GM23248 (cell line): ENCODE measurements at regions not wholly inside any gene's neighbourhood (a gene's known extent, or its start where the extent isn't known, plus 50 kb on each side); places are given as distances from the start of the nearest gene placed in this dataset.

ENCODE experiments used
- EZH2 ChIP-seq: fragments of 200-600 bp; sonication (generic); IDR thresholded peaks from 2 replicates; pipeline ENCODE4 v1.6.1; 2018; ENCODE audit warnings: antibody characterized with exemption, mild to moderate bottlenecking; ENCODE audit not compliant: insufficient read depth, poor library complexity, severe bottlenecking
- EZH2phosphoT487 ChIP-seq: fragments of 200-600 bp; sonication (generic); IDR thresholded peaks from 2 replicates; pipeline ENCODE4 v1.6.1; 2018; ENCODE audit warnings: antibody characterized with exemption, moderate library complexity, mild to moderate bottlenecking, low read depth; ENCODE audit not compliant: insufficient read depth

GRCh38 chr10:131795761-131796160 is 105.0 kb upstream of the PPP2R2D start:
- TF ChIP-seq EZH2phosphoT487: no peak
- TF ChIP-seq EZH2: no peak
